ENCODE measurements at regions not wholly inside any gene's neighbourhood (a gene's known extent, or its start where the extent isn't known, plus 50 kb on each side); places are given as distances from the start of the nearest gene placed in this dataset.
"Not testable (repeated sequence)": the region's sequence is repeated elsewhere in the genome, so short reads cannot be mapped to it uniquely, and the experiment has no call there.

- no peaks in the 10 kb centered on the region for H3K27me3 ChIP-seq (replicated peaks in 1 of 2; ENCODE audit: control insufficient read depth in 2 of 2, extremely low read depth in 1 of 2, insufficient read depth in 2 of 2, low read length in 1 of 2)
- DNase-seq (peak in 30 of 35 experiments; percentile 2 to 65 (median 18)), ATAC-seq (replicated peaks in 1 of 4) (peak in 2 of 4 experiments; percentile 59 to 67)
- H3K36me3 ChIP-seq (ENCODE audit: control insufficient read depth in 2 of 2, extremely low read depth in 1 of 2, insufficient read depth in 1 of 2, low read length in 1 of 2) = no peaks in the 10 kb centered on the region
- H3K27ac Mint-ChIP-seq = no peak overlapping the region
- H3K4me1 ChIP-seq (ENCODE audit: control insufficient read depth in 1 of 2, extremely low read depth in 1 of 2, insufficient read depth in 2 of 2, low read length in 2 of 2) = no peaks in the 10 kb centered on the region
- H3K27me3 Mint-ChIP-seq = peaks cover 19 to 21% of the 10 kb centered on the region in 2 donors
- 24% methylated on average over 3 of the region's 6 CpGs for WGBS (ENCODE audit: insufficient coverage)
- no peaks in the 10 kb centered on the region for H3K9me3 ChIP-seq
- H3K4me3 Mint-ChIP-seq = no peak overlapping the region
- no peaks in the 10 kb centered on the region for H3K9me3 Mint-ChIP-seq
- H3K4me1 Mint-ChIP-seq = peaks cover 0 to 4% (median 1%) of the 10 kb centered on the region in 3 donors
- H3K27ac ChIP-seq (ENCODE audit: low read length) = no peak overlapping the region
- H3K36me3 Mint-ChIP-seq = no peaks in the 10 kb centered on the region
- H3K4me3 ChIP-seq (ENCODE audit: control insufficient read depth in 1 of 2, extremely low read depth in 1 of 2, low read length in 1 of 2) = no peak overlapping the region
- ChIA-PET POLR2A (no interaction called here), CTCF (interaction anchor here (0.6 to 1.0 kb wide), 7 partner anchors 9 to 1588 kb away, joined by 3 to 10 read pairs (median 3); no protein-coding TSS in a partner anchor)
Measured at GRCh38 chr4:67327245-67328017, 217.9 kb downstream of the CENPC start.

- Histone ChIP-seq H3K36me3 (ENCODE audit: control insufficient read depth in 2 of 2, extremely low read depth in 1 of 2, insufficient read depth in 1 of 2, low read length in 1 of 2) (no peaks in the 10 kb centered on the region), H3K9me3 (no peaks in the 10 kb centered on the region), H3K27me3 (replicated peaks in 1 of 2; ENCODE audit: control insufficient read depth in 2 of 2, extremely low read depth in 1 of 2, insufficient read depth in 2 of 2, low read length in 1 of 2) (no peaks in the 10 kb centered on the region), H3K4me1 (ENCODE audit: control insufficient read depth in 1 of 2, extremely low read depth in 1 of 2, insufficient read depth in 2 of 2, low read length in 2 of 2) (no peaks in the 10 kb centered on the region), H3K4me3 (ENCODE audit: control insufficient read depth in 1 of 2, extremely low read depth in 1 of 2, low read length in 1 of 2) (no peak overlapping the region), H3K27ac (ENCODE audit: low read length) (no peak overlapping the region)
- POLR2A ChIA-PET = no interaction called here
- H3K36me3 Mint-ChIP-seq = no peaks in the 10 kb centered on the region
- H3K4me1 Mint-ChIP-seq = peaks cover 0 to 4% (median 1%) of the 10 kb centered on the region in 3 donors
- no peak for DNase-seq
- no peaks in the 10 kb centered on the region for H3K9me3 Mint-ChIP-seq
- no peak overlapping the region for H3K4me3 Mint-ChIP-seq
- no peak for ATAC-seq (replicated peaks in 1 of 4)
- no peak overlapping the region for H3K27ac Mint-ChIP-seq
- WGBS (ENCODE audit: insufficient coverage) = 0% methylated on average over 2 of the region's 2 CpGs
- CTCF ChIA-PET = no interaction called here
- peaks cover 14 to 18% of the 10 kb centered on the region in 2 donors for H3K27me3 Mint-ChIP-seq
Measured at GRCh38 chr4:67325791-67326190, 219.5 kb downstream of the CENPC start.

DNA sequence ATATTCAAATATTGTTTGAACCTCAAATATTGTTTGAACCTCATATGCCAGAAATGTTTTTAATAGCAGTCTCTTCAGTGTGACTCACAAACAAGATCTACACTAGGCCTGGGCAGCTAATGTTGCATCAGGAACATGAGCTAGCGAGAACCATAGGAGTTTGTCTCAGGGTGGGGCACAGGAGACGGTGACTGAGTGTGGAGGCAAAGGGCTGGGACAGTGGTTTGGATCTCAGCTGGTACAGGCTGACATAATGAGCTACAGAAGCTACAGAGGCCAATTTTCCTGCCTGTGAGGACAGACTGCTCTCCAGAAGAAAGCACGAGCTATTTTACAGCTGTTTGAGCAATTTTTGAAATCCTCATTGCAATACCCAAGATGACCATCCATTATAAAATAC lies 224.7 kb downstream of the CENPC start:
- Histone ChIP-seq H3K4me3 (ENCODE audit: control insufficient read depth in 1 of 2, extremely low read depth in 1 of 2, low read length in 1 of 2) (no peak overlapping the region), H3K27me3 (replicated peaks in 1 of 2; ENCODE audit: control insufficient read depth in 2 of 2, extremely low read depth in 1 of 2, insufficient read depth in 2 of 2, low read length in 1 of 2) (no peaks in the 10 kb centered on the region), H3K36me3 (ENCODE audit: control insufficient read depth in 2 of 2, extremely low read depth in 1 of 2, insufficient read depth in 1 of 2, low read length in 1 of 2) (no peaks in the 10 kb centered on the region), H3K9me3 (no peaks in the 10 kb centered on the region), H3K27ac (ENCODE audit: low read length) (no peak overlapping the region), H3K4me1 (ENCODE audit: control insufficient read depth in 1 of 2, extremely low read depth in 1 of 2, insufficient read depth in 2 of 2, low read length in 2 of 2) (no peaks in the 10 kb centered on the region)
- POLR2A ChIA-PET = no interaction called here
- no peaks in the 10 kb centered on the region for H3K9me3 Mint-ChIP-seq
- DNase-seq (no peak), ATAC-seq (replicated peaks in 1 of 4) (no peak)
- H3K4me3 Mint-ChIP-seq = no peak overlapping the region
- no peaks in the 10 kb centered on the region for H3K36me3 Mint-ChIP-seq
- peaks cover 0 to 10% of the 10 kb centered on the region in 2 donors for H3K27me3 Mint-ChIP-seq
- H3K27ac Mint-ChIP-seq = no peak overlapping the region
- CTCF ChIA-PET = interaction anchor here (0.5 to 1.8 kb wide), 3 partner anchors 11 to 1649 kb away, joined by 3 to 5 read pairs (median 4); no protein-coding TSS in a partner anchor
- no peaks in the 10 kb centered on the region for H3K4me1 Mint-ChIP-seq
- 79% methylated on average over 3 of the region's 3 CpGs for WGBS (ENCODE audit: insufficient coverage)

DNA sequence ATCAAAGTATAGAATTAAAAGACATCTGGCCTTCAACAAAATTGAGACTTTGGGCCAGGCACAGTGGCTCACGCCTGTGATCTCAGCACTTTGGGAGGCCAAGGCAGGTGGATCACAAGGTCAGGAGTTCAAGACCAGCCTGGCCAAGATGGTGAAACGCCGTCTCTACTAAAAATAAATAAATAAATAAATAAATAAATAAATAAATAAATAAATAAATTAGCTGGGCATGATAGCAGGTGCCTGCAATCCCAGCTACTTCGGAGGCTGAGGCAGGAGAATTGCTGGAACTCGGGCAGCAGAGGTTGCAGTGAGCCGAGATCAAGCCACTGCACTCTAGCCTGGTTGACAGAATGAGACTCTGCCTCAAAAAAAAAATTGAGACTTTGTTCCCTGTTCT lies 225.7 kb downstream of the CENPC start:
- DNase-seq; H3K4me3 ChIP-seq (ENCODE audit: control insufficient read depth in 1 of 2, extremely low read depth in 1 of 2, low read length in 1 of 2); H3K36me3 ChIP-seq (ENCODE audit: control insufficient read depth in 2 of 2, extremely low read depth in 1 of 2, insufficient read depth in 1 of 2, low read length in 1 of 2); H3K27me3 Mint-ChIP-seq; H3K27ac ChIP-seq (ENCODE audit: low read length); H3K36me3 Mint-ChIP-seq; H3K9me3 Mint-ChIP-seq; H3K27me3 ChIP-seq (replicated peaks in 1 of 2; ENCODE audit: control insufficient read depth in 2 of 2, extremely low read depth in 1 of 2, insufficient read depth in 2 of 2, low read length in 1 of 2); ATAC-seq (replicated peaks in 1 of 4); H3K27ac Mint-ChIP-seq; POLR2A ChIA-PET; H3K9me3 ChIP-seq; H3K4me1 Mint-ChIP-seq; H3K4me1 ChIP-seq (ENCODE audit: control insufficient read depth in 1 of 2, extremely low read depth in 1 of 2, insufficient read depth in 2 of 2, low read length in 2 of 2); H3K4me3 Mint-ChIP-seq: not testable (repeated sequence)
- CTCF ChIA-PET = interaction anchor here in 1 of 2 donors (1.8 kb wide), 1 partner anchor 12 kb away, joined by 5 read pairs; no protein-coding TSS in a partner anchor
- 48% methylated on average over 3 of the region's 6 CpGs for WGBS (ENCODE audit: insufficient coverage)

- ATAC-seq (replicated peaks in 1 of 4); CTCF ChIA-PET; H3K4me1 Mint-ChIP-seq; H3K4me3 ChIP-seq (ENCODE audit: control insufficient read depth in 1 of 2, extremely low read depth in 1 of 2, low read length in 1 of 2); H3K36me3 ChIP-seq (ENCODE audit: control insufficient read depth in 2 of 2, extremely low read depth in 1 of 2, insufficient read depth in 1 of 2, low read length in 1 of 2); H3K27ac Mint-ChIP-seq; H3K27me3 Mint-ChIP-seq; POLR2A ChIA-PET; H3K27ac ChIP-seq (ENCODE audit: low read length); H3K9me3 Mint-ChIP-seq; H3K27me3 ChIP-seq (replicated peaks in 1 of 2; ENCODE audit: control insufficient read depth in 2 of 2, extremely low read depth in 1 of 2, insufficient read depth in 2 of 2, low read length in 1 of 2); H3K4me1 ChIP-seq (ENCODE audit: control insufficient read depth in 1 of 2, extremely low read depth in 1 of 2, insufficient read depth in 2 of 2, low read length in 2 of 2); H3K9me3 ChIP-seq; DNase-seq; H3K36me3 Mint-ChIP-seq; H3K4me3 Mint-ChIP-seq: not testable (repeated sequence)
- WGBS (ENCODE audit: insufficient coverage) = 75% methylated on average over 6 of the region's 11 CpGs
Measured at GRCh38 chr4:67300497-67301185, 244.7 kb downstream of the CENPC start.

GRCh38 chr4:67292636-67293035 lies 252.7 kb downstream of the CENPC start:
- Mint-ChIP-seq H3K36me3 (no peaks in the 10 kb centered on the region), H3K4me3 (no peak overlapping the region), H3K27me3 (no peaks in the 10 kb centered on the region), H3K4me1 (no peaks in the 10 kb centered on the region), H3K9me3 (peaks cover 0 to 1% (median 0%) of the 10 kb centered on the region in 3 donors), H3K27ac (no peak overlapping the region)
- H3K27ac ChIP-seq (ENCODE audit: low read length) = no peak overlapping the region
- H3K4me3 ChIP-seq (ENCODE audit: control insufficient read depth in 1 of 2, extremely low read depth in 1 of 2, low read length in 1 of 2) = no peak overlapping the region
- POLR2A ChIA-PET = no interaction called here
- CTCF ChIA-PET = no interaction called here
- no peak for ATAC-seq (replicated peaks in 1 of 4)
- no peaks in the 10 kb centered on the region for H3K27me3 ChIP-seq (replicated peaks in 1 of 2; ENCODE audit: control insufficient read depth in 2 of 2, extremely low read depth in 1 of 2, insufficient read depth in 2 of 2, low read length in 1 of 2)
- no CpG with 5 or more reads among the region's 2 CpGs for WGBS (ENCODE audit: insufficient coverage)
- H3K36me3 ChIP-seq (ENCODE audit: control insufficient read depth in 2 of 2, extremely low read depth in 1 of 2, insufficient read depth in 1 of 2, low read length in 1 of 2) = no peaks in the 10 kb centered on the region
- DNase-seq = no peak
- H3K4me1 ChIP-seq (ENCODE audit: control insufficient read depth in 1 of 2, extremely low read depth in 1 of 2, insufficient read depth in 2 of 2, low read length in 2 of 2) = no peaks in the 10 kb centered on the region
- H3K9me3 ChIP-seq = no peaks in the 10 kb centered on the region
